HG02938 (cell line): ENCODE measurements at regions not wholly inside any gene's neighbourhood (a gene's known extent, or its start where the extent isn't known, plus 50 kb on each side); places are given as distances from the start of the nearest gene placed in this dataset.

Experiments used
- ATAC-seq: cut with Tn5 transposase; IDR thresholded peaks from one replicate; pipeline ENCODE4 v1.9.1; 2021; ENCODE audit warnings: mild to moderate bottlenecking, moderate library complexity; ENCODE audit not compliant: unreplicated experiment

GRCh38 chr6:102402635-102403329 lies 1009.3 kb downstream of the GRIK2 start:
- no peak for ATAC-seq

GRCh38 chr6:102398788-102399390 lies 1005.4 kb downstream of the GRIK2 start:
- no peak for ATAC-seq

- ATAC-seq: no peak
Observed at GRCh38 chr6:102390541-102390940, 997.0 kb downstream of the GRIK2 start.

- ATAC-seq: no peak
Observed at GRCh38 chr6:102389994-102390393, 996.5 kb downstream of the GRIK2 start.

GRCh38 chr6:102387326-102388033 lies 994.0 kb downstream of the GRIK2 start:
- no peak for ATAC-seq

GRCh38 chr6:102381203-102381602 lies 987.7 kb downstream of the GRIK2 start:
- ATAC-seq: no peak

GRCh38 chr6:102356170-102356569 lies 962.7 kb downstream of the GRIK2 start:
- no peak for ATAC-seq

GRCh38 chr6:102355578-102355977 lies 962.1 kb downstream of the GRIK2 start:
- no peak for ATAC-seq

GRCh38 chr6:102352552-102352951 lies 959.0 kb downstream of the GRIK2 start:
- no peak for ATAC-seq

GRCh38 chr6:102344769-102345168 lies 951.3 kb downstream of the GRIK2 start:
- ATAC-seq: no peak

- ATAC-seq: no peak
Observed at GRCh38 chr6:102340311-102340710, 946.8 kb downstream of the GRIK2 start.

- ATAC-seq: no peak
Observed at GRCh38 chr6:102333736-102334135, 940.2 kb downstream of the GRIK2 start.

- no peak for ATAC-seq
Observed at GRCh38 chr6:102327697-102328225, 934.3 kb downstream of the GRIK2 start.

GRCh38 chr6:102313699-102314098 lies 920.2 kb downstream of the GRIK2 start:
- no peak for ATAC-seq

- no peak for ATAC-seq
Observed at GRCh38 chr6:102309700-102310099, 916.2 kb downstream of the GRIK2 start.

- no peak for ATAC-seq
Observed at GRCh38 chr6:102300350-102300749, 906.8 kb downstream of the GRIK2 start.

GRCh38 chr6:102298051-102298450 lies 904.5 kb downstream of the GRIK2 start:
- no peak for ATAC-seq
